Nephron (organoid): ENCODE measurements at regions not wholly inside any gene's neighbourhood (a gene's known extent, or its start where the extent isn't known, plus 50 kb on each side); places are given as distances from the start of the nearest gene placed in this dataset.

Experiments
- H3K27ac Mint-ChIP-seq, 3 experiments: 2 replicates each; pipeline ENCODE4 v1.8.0; 2020; ENCODE audit warnings: mixed read lengths in 3 of 3, mild to moderate bottlenecking in 2 of 3, moderate library complexity in 1 of 3
- H3K27me3 Mint-ChIP-seq: 2 replicates; pipeline ENCODE4 v1.8.0; 2021; ENCODE audit warnings: low read depth, mild to moderate bottlenecking, moderate library complexity, mixed read lengths
- H3K36me3 Mint-ChIP-seq: 2 replicates; pipeline ENCODE4 v1.8.0; 2020; ENCODE audit warnings: low read depth, mixed read lengths
- H3K4me1 Mint-ChIP-seq: 2 replicates; pipeline ENCODE4 v1.8.0; 2020; ENCODE audit warnings: mixed read lengths
- H3K4me3 Mint-ChIP-seq, 3 experiments: 2 replicates each; pipeline ENCODE4 v1.8.0; 2020; ENCODE audit warnings: mild to moderate bottlenecking in 3 of 3, mixed read lengths in 3 of 3, moderate library complexity in 2 of 3
- H3K9me3 Mint-ChIP-seq: 2 replicates; pipeline ENCODE4 v1.8.0; 2020; ENCODE audit warnings: mixed read lengths
- TF ChIP-seq, protein P1 (sequence below), 3 experiments: fragments of 200-600 bp; sonication (generic); IDR thresholded peaks; one replicate each; pipeline ENCODE4 v1.5.0; 2021; ENCODE audit warnings: antibody characterized with exemption in 3 of 3; ENCODE audit not compliant: unreplicated experiment in 3 of 3

GRCh38 chr21:18907076-18907475 is 503.5 kb upstream of the TMPRSS15 start:
- Mint-ChIP-seq H3K9me3 (peaks cover 3% of the 10 kb centered on the region), H3K27ac (no peak overlapping the region), H3K36me3 (no peaks in the 10 kb centered on the region), H3K4me1 (no peaks in the 10 kb centered on the region), H3K4me3 (no peak overlapping the region), H3K27me3 (no peaks in the 10 kb centered on the region)
- TF ChIP-seq, protein P1, sequence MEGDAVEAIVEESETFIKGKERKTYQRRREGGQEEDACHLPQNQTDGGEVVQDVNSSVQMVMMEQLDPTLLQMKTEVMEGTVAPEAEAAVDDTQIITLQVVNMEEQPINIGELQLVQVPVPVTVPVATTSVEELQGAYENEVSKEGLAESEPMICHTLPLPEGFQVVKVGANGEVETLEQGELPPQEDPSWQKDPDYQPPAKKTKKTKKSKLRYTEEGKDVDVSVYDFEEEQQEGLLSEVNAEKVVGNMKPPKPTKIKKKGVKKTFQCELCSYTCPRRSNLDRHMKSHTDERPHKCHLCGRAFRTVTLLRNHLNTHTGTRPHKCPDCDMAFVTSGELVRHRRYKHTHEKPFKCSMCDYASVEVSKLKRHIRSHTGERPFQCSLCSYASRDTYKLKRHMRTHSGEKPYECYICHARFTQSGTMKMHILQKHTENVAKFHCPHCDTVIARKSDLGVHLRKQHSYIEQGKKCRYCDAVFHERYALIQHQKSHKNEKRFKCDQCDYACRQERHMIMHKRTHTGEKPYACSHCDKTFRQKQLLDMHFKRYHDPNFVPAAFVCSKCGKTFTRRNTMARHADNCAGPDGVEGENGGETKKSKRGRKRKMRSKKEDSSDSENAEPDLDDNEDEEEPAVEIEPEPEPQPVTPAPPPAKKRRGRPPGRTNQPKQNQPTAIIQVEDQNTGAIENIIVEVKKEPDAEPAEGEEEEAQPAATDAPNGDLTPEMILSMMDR (IDR thresholded peaks at IDR 0.05; ENCODE audit: unreplicated experiment in 3 of 3) = no peak

- Mint-ChIP-seq H3K27me3 (no peaks in the 10 kb centered on the region), H3K4me3 (no peak overlapping the region), H3K27ac (no peak overlapping the region), H3K36me3 (no peaks in the 10 kb centered on the region), H3K4me1 (no peaks in the 10 kb centered on the region), H3K9me3 (peaks cover 5% of the 10 kb centered on the region)
- TF ChIP-seq, protein P1 (IDR thresholded peaks at IDR 0.05; ENCODE audit: unreplicated experiment in 3 of 3) = no peak
Observed at GRCh38 chr21:18908641-18909040, 505.1 kb upstream of the TMPRSS15 start.

- no peak overlapping the region for H3K4me3 Mint-ChIP-seq
- H3K36me3 Mint-ChIP-seq = no peaks in the 10 kb centered on the region
- no peak overlapping the region for H3K27ac Mint-ChIP-seq
- no peaks in the 10 kb centered on the region for H3K4me1 Mint-ChIP-seq
- TF ChIP-seq, protein P1 (IDR thresholded peaks at IDR 0.05; ENCODE audit: unreplicated experiment in 3 of 3) = no peak
- no peaks in the 10 kb centered on the region for H3K27me3 Mint-ChIP-seq
- peaks cover 5% of the 10 kb centered on the region for H3K9me3 Mint-ChIP-seq
Observed at GRCh38 chr21:18913914-18914313, 510.3 kb upstream of the TMPRSS15 start.

GRCh38 chr21:18914570-18914969 is 511.0 kb upstream of the TMPRSS15 start:
- no peaks in the 10 kb centered on the region for H3K36me3 Mint-ChIP-seq
- H3K4me1 Mint-ChIP-seq = no peaks in the 10 kb centered on the region
- peaks cover 5% of the 10 kb centered on the region for H3K9me3 Mint-ChIP-seq
- H3K27ac Mint-ChIP-seq = no peak overlapping the region
- no peak overlapping the region for H3K4me3 Mint-ChIP-seq
- TF ChIP-seq, protein P1 (IDR thresholded peaks at IDR 0.05; ENCODE audit: unreplicated experiment in 3 of 3) = no peak
- H3K27me3 Mint-ChIP-seq = no peaks in the 10 kb centered on the region

- Mint-ChIP-seq H3K4me1 (no peaks in the 10 kb centered on the region), H3K27ac (no peak overlapping the region), H3K9me3 (peaks cover 3% of the 10 kb centered on the region), H3K27me3 (no peaks in the 10 kb centered on the region), H3K4me3 (no peak overlapping the region), H3K36me3 (no peaks in the 10 kb centered on the region)
- TF ChIP-seq, protein P1 (IDR thresholded peaks at IDR 0.05; ENCODE audit: unreplicated experiment in 3 of 3) = no peak
Observed at GRCh38 chr21:18917622-18918021, 514.0 kb upstream of the TMPRSS15 start.

- Mint-ChIP-seq H3K36me3 (no peaks in the 10 kb centered on the region), H3K27me3 (no peaks in the 10 kb centered on the region), H3K27ac (no peak overlapping the region), H3K4me1 (no peaks in the 10 kb centered on the region), H3K9me3 (no peaks in the 10 kb centered on the region), H3K4me3 (no peak overlapping the region)
- TF ChIP-seq, protein P1 (IDR thresholded peaks at IDR 0.05; ENCODE audit: unreplicated experiment in 3 of 3) = no peak
Observed at GRCh38 chr21:18931237-18931636, 527.7 kb upstream of the TMPRSS15 start.
